Neural crest cell (in vitro differentiated cells): ENCODE measurements at regions not wholly inside any gene's neighbourhood (a gene's known extent, or its start where the extent isn't known, plus 50 kb on each side); places are given as distances from the start of the nearest gene placed in this dataset.

ENCODE experiments used
- DNase-seq: peaks from one replicate; pipeline ENCODE4 v3.0.0; 2021; ENCODE audit warnings: low read depth, mixed read lengths, low spot score
- H3K27ac Mint-ChIP-seq: one replicate; pipeline ENCODE4 v1.8.0; 2021; ENCODE audit warnings: mild to moderate bottlenecking, mixed read lengths; ENCODE audit not compliant: unreplicated experiment
- H3K27me3 Mint-ChIP-seq: 2 replicates; pipeline ENCODE4 v1.8.0; 2021; ENCODE audit warnings: low read depth, mild to moderate bottlenecking, mixed read lengths
- H3K36me3 Mint-ChIP-seq: 2 replicates; pipeline ENCODE4 v1.8.0; 2021; ENCODE audit warnings: low read depth, mild to moderate bottlenecking, mixed read lengths
- H3K4me1 Mint-ChIP-seq: 2 replicates; pipeline ENCODE4 v1.8.0; 2021; ENCODE audit warnings: mixed read lengths
- H3K4me3 Mint-ChIP-seq: one replicate; pipeline ENCODE4 v1.8.0; 2021; ENCODE audit warnings: mild to moderate bottlenecking, mixed read lengths
- H3K9me3 Mint-ChIP-seq: 2 replicates; pipeline ENCODE4 v1.8.0; 2021; ENCODE audit warnings: mixed read lengths
- TF ChIP-seq, protein P1 (sequence below): fragments of 200-600 bp; sonication (generic); conservative IDR thresholded peaks from 2 replicates; pipeline ENCODE4 v1.5.0; 2021; ENCODE audit warnings: antibody characterized with exemption, mild to moderate bottlenecking

DNA sequence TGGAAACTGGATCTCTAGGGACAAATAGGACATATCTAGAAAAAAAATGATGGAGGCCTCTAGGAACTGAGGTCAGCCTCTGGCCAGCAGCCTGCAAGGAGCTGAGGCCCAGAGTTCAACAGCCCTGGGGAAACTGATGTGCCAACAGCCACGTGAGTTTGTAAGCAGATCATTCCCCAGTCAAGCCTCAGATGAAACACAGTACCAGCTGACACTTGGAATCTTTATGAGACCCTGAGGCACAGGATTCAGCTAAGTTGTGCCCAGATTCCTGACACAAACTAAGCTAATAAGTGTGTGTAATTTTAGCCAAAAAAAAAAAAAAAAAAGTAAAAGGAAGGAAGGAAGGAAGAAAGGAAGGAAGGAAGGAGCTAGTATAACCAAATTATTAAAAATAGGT, 1059.8 kb upstream of the MAP3K7 start:
- no peaks in the 10 kb centered on the region for H3K36me3 Mint-ChIP-seq
- peaks cover 6% of the 10 kb centered on the region for H3K9me3 Mint-ChIP-seq
- H3K27ac Mint-ChIP-seq: no peak overlapping the region
- TF ChIP-seq, protein P1, sequence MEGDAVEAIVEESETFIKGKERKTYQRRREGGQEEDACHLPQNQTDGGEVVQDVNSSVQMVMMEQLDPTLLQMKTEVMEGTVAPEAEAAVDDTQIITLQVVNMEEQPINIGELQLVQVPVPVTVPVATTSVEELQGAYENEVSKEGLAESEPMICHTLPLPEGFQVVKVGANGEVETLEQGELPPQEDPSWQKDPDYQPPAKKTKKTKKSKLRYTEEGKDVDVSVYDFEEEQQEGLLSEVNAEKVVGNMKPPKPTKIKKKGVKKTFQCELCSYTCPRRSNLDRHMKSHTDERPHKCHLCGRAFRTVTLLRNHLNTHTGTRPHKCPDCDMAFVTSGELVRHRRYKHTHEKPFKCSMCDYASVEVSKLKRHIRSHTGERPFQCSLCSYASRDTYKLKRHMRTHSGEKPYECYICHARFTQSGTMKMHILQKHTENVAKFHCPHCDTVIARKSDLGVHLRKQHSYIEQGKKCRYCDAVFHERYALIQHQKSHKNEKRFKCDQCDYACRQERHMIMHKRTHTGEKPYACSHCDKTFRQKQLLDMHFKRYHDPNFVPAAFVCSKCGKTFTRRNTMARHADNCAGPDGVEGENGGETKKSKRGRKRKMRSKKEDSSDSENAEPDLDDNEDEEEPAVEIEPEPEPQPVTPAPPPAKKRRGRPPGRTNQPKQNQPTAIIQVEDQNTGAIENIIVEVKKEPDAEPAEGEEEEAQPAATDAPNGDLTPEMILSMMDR: no peak
- DNase-seq: no peak
- no peak overlapping the region for H3K4me3 Mint-ChIP-seq
- no peaks in the 10 kb centered on the region for H3K4me1 Mint-ChIP-seq
- H3K27me3 Mint-ChIP-seq: no peaks in the 10 kb centered on the region

DNA sequence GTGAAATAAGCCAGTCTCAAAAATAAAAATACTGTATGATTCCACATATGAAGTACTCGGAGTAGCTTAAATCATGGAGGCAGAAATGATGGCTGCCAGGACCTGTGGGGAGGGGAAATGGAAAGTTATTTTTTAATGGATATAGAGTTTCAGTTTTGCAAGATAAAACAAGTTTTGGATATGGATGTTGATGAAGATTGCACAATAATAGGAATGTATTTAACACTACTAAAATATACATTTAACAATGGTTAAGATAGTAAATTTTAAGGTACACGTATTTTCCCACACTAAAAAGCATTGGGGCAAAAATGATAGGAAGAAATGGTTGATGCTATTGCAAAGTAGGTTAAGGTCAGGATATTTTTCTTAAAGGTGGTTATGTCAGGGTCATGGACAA, 1058.9 kb upstream of the MAP3K7 start:
- TF ChIP-seq, protein P1: no peak
- no peak overlapping the region for H3K27ac Mint-ChIP-seq
- H3K36me3 Mint-ChIP-seq: no peaks in the 10 kb centered on the region
- no peak for DNase-seq
- no peaks in the 10 kb centered on the region for H3K27me3 Mint-ChIP-seq
- peaks cover 11% of the 10 kb centered on the region for H3K9me3 Mint-ChIP-seq
- H3K4me1 Mint-ChIP-seq: no peaks in the 10 kb centered on the region
- no peak overlapping the region for H3K4me3 Mint-ChIP-seq

DNA sequence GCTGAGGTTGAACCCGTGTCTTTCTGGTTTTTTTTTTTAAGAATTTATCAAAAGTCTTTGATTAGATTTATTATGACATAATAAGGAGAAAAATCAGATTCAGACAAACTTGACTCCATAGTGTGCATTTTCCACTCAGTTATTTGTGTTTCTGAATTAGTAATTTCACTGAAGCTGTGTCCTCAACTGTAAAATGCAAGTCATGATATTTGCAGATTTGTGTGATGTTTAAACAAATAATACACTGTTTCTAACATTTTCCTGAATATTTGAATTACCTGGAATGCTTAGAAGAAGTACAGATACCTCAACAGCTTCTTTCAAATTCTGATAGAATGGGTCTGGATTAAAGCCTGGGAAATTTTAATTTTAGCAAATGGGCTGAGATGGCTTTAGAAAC, 1050.3 kb upstream of the MAP3K7 start:
- H3K36me3 Mint-ChIP-seq: peaks cover 4% of the 10 kb centered on the region
- peaks cover 4% of the 10 kb centered on the region for H3K4me1 Mint-ChIP-seq
- no peak for DNase-seq
- no peaks in the 10 kb centered on the region for H3K27me3 Mint-ChIP-seq
- TF ChIP-seq, protein P1: no peak
- H3K4me3 Mint-ChIP-seq: no peak overlapping the region
- no peak overlapping the region for H3K27ac Mint-ChIP-seq
- peaks cover 8% of the 10 kb centered on the region for H3K9me3 Mint-ChIP-seq

DNA sequence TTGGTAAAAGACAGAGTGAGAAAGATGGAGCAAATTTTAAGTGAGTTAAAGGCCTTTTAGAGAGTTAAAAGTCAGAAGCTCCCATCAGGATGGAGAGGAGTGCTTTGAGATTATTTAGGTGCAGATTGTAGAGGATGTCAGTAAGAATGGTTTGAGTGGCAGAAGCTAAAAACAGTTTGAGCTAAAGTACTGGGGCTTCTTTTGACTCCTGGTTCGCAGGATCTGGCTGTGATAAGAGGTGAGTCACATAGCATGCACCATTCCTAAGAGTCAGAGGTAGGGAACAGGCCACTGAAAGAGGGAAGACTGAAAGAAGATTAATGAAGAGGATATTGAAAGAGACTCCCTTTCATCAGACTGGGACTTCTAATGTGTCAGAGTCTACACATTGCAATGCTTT, 1047.9 kb upstream of the MAP3K7 start:
- H3K36me3 Mint-ChIP-seq: peaks cover 4% of the 10 kb centered on the region
- TF ChIP-seq, protein P1: no peak
- no peak overlapping the region for H3K27ac Mint-ChIP-seq
- DNase-seq: no peak
- no peaks in the 10 kb centered on the region for H3K9me3 Mint-ChIP-seq
- no peak overlapping the region for H3K4me3 Mint-ChIP-seq
- peaks cover 4% of the 10 kb centered on the region for H3K4me1 Mint-ChIP-seq
- no peaks in the 10 kb centered on the region for H3K27me3 Mint-ChIP-seq

DNA sequence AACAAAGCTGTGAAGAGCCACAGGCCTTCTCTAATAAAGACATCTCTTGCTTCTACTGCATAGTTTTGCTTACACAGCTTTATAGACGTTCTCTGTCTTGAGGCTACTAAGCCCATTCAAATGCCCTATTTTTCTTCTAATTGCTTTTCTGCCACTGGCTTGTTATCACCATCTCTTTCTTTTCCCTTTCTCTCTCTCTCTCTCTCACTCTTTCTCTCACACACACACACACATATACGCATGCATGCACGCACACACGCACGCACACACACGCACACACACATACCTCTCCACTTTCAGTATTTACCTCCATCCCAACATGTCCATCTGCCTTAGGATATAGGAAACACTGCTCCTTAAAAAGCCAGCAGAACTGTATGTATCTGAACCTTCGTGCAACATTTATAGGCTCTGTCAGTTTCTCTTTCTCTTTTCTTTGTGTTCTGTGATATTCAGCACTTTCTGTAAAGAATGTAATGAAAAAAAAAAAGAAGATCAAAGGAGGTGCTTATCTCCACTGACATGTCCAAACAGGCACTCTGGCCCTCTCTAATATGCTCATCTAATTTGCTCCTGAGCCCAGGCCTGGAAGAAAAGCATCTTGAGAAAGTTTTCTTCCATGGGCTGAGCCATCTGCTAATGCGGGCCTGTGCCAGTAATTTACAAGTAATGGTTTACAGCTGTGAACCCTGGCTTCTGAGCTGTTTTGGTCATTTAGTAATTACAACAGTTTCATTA, 1046.7 kb upstream of the MAP3K7 start:
- TF ChIP-seq, protein P1: no peak
- Mint-ChIP-seq H3K9me3 (peaks cover 5% of the 10 kb centered on the region), H3K27me3 (no peaks in the 10 kb centered on the region), H3K4me3 (no peak overlapping the region), H3K4me1 (peaks cover 4% of the 10 kb centered on the region), H3K27ac (no peak overlapping the region), H3K36me3 (no peaks in the 10 kb centered on the region)
- DNase-seq: no peak
